GM20000 (cell line): ENCODE measurements at regions not wholly inside any gene's neighbourhood (a gene's known extent, or its start where the extent isn't known, plus 50 kb on each side); places are given as distances from the start of the nearest gene placed in this dataset.

Experiments
- DNase-seq: peaks from one replicate; pipeline ENCODE4 v3.0.0; 2012; ENCODE audit warnings: low spot score
- TF ChIP-seq, protein P1 (sequence below): IDR thresholded peaks from 2 replicates; pipeline ENCODE4 v1.5.1; 2012; ENCODE audit warnings: mild to moderate bottlenecking, control low read depth; ENCODE audit errors: extremely low read depth, missing control alignments

DNA sequence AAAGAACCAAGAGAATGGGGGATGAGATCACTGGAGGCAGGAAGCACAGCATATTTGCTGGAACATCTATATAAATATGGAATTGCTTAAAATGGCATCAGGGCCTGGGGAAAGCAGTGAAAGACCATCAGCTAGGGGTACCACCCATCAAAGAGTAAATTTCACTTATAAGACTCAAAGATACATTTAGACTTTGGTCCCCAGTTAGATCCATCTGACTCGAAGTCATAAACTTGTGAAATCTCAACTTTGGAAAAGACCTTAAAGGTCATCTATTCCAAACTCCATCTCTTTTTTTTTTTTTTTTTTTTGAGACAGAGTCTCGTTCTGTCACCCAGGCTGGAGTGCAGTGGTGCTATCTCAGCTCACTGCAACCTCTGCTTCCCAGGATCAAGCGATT is 109.8 kb downstream of the UNC5CL start:
- DNase-seq = no peak
- TF ChIP-seq, protein P1, sequence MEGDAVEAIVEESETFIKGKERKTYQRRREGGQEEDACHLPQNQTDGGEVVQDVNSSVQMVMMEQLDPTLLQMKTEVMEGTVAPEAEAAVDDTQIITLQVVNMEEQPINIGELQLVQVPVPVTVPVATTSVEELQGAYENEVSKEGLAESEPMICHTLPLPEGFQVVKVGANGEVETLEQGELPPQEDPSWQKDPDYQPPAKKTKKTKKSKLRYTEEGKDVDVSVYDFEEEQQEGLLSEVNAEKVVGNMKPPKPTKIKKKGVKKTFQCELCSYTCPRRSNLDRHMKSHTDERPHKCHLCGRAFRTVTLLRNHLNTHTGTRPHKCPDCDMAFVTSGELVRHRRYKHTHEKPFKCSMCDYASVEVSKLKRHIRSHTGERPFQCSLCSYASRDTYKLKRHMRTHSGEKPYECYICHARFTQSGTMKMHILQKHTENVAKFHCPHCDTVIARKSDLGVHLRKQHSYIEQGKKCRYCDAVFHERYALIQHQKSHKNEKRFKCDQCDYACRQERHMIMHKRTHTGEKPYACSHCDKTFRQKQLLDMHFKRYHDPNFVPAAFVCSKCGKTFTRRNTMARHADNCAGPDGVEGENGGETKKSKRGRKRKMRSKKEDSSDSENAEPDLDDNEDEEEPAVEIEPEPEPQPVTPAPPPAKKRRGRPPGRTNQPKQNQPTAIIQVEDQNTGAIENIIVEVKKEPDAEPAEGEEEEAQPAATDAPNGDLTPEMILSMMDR = no peak

- TF ChIP-seq, protein P1 = no peak
- DNase-seq = no peak
Observed at GRCh38 chr6:40928763-40929162, 110.3 kb downstream of the UNC5CL start.

DNA sequence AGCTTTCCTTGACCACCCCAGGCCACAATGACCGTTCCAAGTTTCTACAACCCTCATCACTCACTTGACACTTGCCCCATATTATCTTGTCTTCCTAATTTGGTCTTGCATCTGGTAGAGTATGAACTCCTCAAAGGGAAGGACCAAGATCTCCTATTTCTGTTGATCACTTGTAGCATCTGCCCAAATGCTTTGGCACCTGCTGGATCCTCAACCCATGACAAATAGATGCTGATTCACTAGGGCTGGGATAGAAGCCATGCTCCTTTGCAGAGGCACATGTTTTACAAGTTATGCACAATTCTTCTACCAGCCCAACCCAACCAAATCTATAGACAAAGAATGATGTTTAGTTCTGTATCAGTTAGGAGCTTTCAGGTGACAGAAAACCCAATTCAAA is 110.7 kb downstream of the UNC5CL start:
- DNase-seq = no peak
- TF ChIP-seq, protein P1 = no peak

DNA sequence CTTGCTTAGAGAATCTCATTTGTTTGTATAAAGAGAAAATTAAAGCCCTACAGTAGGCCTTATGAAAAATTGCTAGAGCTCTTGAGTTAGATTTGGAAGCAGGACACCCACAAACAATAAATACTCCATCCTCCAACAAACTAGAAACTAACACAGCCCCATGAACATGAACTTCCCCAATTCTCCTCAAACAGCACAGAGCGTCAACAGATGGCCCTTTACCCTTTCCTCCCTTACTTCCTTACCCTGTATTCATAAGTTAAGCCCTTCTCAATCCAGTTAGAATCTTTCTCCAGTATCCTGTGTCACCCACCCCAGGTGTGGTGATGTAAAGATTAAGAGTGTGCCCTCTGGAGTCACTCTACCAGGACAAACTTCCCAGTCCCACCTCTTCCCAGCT is 113.7 kb downstream of the UNC5CL start:
- DNase-seq = no peak
- TF ChIP-seq, protein P1 = no peak

GRCh38 chr6:40924839-40925238 is 114.2 kb downstream of the UNC5CL start:
- TF ChIP-seq, protein P1 = no peak
- no peak for DNase-seq

GRCh38 chr6:40923880-40924279 is 115.1 kb downstream of the UNC5CL start:
- TF ChIP-seq, protein P1 = no peak

GRCh38 chr6:40923326-40923725 is 115.7 kb downstream of the UNC5CL start:
- TF ChIP-seq, protein P1 = no peak

More at GRCh38 chr6:40923880-40924279, 115.1 kb downstream of the UNC5CL start:
- no peak for DNase-seq

More at GRCh38 chr6:40923326-40923725, 115.7 kb downstream of the UNC5CL start:
- no peak for DNase-seq
